NB4 (cell line): ENCODE measurements at regions not wholly inside any gene's neighbourhood (a gene's known extent, or its start where the extent isn't known, plus 50 kb on each side); places are given as distances from the start of the nearest gene placed in this dataset.

Experiments
- MYC ChIP-seq: IDR thresholded peaks from 2 replicates; pipeline ENCODE4 v1.6.1; 2011; ENCODE audit warnings: low read depth, low read length
- POLR2A ChIP-seq: IDR thresholded peaks from 2 replicates; pipeline ENCODE4 v1.6.1; 2011; ENCODE audit warnings: mild to moderate bottlenecking; ENCODE audit not compliant: insufficient read length; ENCODE audit errors: extremely low read depth
- TF ChIP-seq, protein P1 (sequence below): IDR thresholded peaks from 2 replicates; pipeline ENCODE4 v1.6.1; 2011; ENCODE audit warnings: low read depth, low read length
- TF ChIP-seq, protein P2 (sequence below): IDR thresholded peaks from one replicate; pipeline ENCODE4 v1.5.1; 2012; ENCODE audit warnings: low read depth, low read length

DNA sequence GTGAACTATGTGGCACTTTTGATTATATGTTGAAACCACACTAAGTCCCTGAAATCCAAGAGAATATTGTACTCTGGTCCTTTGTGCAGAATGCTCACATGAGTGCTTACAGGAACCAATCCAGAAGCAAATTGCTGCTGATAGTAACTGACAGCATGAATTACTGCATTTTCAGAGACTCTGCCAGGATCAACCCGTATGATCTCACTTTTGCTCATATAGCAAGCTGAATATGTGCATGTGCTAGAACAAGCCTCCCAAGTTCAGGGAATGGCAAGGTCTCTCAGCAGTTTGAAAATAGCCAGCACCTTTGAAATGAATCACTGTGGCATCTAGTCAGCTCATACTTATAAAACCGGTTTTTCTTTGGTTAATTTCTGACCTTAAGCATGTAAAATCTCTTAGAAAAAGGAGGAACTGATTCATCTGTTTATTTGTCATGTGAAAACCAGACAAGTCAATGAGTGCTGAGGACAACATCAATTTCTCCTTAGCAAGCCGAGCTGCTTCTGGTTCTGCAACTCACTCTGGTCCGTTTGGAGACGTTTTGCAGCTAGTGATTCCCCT is 215.7 kb upstream of the ELL2 start:
- TF ChIP-seq, protein P1, sequence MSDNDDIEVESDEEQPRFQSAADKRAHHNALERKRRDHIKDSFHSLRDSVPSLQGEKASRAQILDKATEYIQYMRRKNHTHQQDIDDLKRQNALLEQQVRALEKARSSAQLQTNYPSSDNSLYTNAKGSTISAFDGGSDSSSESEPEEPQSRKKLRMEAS = no peak
- TF ChIP-seq, protein P2, sequence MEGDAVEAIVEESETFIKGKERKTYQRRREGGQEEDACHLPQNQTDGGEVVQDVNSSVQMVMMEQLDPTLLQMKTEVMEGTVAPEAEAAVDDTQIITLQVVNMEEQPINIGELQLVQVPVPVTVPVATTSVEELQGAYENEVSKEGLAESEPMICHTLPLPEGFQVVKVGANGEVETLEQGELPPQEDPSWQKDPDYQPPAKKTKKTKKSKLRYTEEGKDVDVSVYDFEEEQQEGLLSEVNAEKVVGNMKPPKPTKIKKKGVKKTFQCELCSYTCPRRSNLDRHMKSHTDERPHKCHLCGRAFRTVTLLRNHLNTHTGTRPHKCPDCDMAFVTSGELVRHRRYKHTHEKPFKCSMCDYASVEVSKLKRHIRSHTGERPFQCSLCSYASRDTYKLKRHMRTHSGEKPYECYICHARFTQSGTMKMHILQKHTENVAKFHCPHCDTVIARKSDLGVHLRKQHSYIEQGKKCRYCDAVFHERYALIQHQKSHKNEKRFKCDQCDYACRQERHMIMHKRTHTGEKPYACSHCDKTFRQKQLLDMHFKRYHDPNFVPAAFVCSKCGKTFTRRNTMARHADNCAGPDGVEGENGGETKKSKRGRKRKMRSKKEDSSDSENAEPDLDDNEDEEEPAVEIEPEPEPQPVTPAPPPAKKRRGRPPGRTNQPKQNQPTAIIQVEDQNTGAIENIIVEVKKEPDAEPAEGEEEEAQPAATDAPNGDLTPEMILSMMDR = no peak
- TF ChIP-seq POLR2A = no peak
- TF ChIP-seq MYC = no peak
